ENCODE measurements at regions not wholly inside any gene's neighbourhood (a gene's known extent, or its start where the extent isn't known, plus 50 kb on each side); places are given as distances from the start of the nearest gene placed in this dataset.
"Not testable (repeated sequence)": the region's sequence is repeated elsewhere in the genome, so short reads cannot be mapped to it uniquely, and the experiment has no call there.

DNA sequence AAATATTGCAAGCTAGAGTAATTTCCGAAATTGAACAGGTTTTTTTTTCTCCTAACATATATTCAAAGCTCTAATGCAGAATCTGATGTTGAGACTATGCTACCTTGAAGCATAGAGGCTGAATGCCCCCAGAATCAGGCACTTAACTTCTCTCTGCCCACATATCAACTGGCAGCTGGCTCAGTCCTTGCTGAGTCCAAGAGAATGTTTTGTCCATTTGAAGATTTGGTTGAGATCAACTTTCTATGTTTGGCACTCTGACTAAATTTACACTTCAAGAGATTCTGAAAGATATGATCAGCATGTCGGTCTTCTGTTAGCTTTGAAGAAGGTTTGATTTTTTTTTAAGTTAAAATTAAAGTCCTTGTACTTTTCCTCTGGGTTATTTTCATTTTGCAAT, 1298.1 kb downstream of the EPHA7 start:
- no peak for DNase-seq

DNA sequence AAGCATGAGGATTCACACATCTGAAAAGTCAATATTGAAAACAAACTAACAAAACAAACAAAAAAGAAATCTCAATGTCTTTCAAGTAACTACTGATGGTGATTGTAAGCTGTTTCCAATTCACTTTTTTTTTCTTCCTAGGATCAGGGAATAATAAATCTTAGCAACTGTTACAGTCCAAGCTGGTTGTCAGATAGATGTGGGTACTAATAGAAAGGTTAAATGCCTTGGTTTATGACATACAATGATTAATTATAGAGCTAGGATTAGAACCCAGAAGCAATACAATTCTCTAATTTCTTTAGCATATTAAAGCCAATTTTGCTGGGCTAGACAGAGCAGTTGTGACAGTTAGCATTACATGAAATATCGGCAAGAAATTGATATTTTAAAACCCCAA, 1301.6 kb downstream of the EPHA7 start:
- no peak for DNase-seq

DNA sequence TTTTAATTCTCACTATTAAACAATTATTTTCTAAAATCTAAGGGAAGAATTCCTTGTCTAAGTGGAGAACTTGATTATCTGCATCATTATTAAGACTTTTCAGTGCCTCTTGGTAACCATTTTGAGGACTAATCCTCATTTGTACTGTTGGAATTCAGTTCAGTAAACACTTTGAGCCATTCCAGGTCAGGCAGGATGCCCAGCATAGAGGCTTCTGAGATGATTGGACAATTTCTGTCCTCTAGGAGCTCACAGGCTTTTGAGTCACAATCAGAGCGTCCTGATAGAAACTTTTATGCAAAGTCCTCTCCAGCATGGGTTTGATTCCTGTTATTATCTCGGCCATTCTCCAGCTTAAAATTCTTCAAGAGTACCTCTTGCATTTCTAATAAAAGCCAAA, 1304.6 kb downstream of the EPHA7 start:
- no peak for DNase-seq

DNA sequence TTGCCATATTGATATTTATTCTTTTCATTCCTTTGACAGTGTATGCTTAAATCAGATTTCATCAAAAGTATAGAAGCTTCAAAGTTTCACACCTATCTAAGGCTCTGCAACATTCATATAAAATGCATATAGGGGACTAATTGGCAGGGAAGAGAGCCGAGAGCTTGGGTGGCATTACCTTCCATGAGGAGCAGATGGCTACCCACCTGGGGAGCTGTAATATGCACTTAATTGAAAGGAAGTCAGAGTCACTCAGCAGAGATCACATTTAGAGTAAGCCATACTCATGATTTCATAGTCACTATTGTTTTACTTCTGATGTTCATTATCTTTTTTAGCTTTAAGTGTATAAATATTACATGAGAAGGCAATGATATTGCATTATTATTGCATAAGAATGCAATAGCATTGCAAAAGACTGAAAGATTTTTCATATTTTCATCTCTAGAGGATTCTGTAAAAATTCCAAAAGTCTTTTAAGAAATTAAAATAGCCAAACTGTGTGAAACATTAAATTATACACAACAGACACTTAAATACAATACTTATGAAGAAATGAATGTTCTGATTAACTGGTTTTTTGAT, 1305.2 kb downstream of the EPHA7 start:
- no peak for DNase-seq

DNA sequence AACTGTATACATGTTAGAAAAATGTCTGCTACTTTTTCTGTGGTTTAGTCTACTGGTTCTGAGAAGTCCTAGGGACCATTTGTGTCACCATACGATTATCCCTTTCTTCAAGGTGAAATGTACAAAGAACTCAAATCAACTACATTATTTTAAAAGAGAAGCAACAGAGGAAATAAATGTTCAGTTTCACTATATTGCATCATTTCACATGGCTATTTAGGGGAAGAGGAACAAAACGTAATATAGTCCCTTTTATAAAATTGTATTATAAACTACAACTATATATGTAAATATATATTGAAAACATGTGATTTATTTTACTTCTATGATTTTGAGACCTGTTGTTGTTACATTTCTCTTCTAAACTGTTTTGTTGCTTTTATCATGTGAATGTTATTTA, 1308.0 kb downstream of the EPHA7 start:
- no peak for DNase-seq

DNA sequence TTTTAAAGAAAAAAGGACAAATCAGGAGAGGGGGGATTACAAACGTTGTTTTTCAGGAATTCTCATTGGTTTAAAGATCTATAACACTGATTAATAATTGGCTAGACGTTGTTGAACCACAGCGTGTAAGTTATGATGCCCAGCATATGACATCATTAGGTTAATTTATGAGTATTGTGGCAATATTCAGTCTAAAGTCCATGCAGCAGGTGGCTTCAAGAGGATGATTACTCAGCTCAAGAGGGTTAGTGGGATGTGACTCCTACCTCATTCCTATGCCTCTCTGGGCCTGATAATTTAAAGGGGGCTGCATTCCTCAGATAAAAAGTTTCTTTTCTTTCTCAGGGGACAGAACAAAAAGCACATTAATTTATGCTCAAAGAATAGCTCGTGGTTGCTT, 1309.0 kb downstream of the EPHA7 start:
- DNase-seq = no peak

DNA sequence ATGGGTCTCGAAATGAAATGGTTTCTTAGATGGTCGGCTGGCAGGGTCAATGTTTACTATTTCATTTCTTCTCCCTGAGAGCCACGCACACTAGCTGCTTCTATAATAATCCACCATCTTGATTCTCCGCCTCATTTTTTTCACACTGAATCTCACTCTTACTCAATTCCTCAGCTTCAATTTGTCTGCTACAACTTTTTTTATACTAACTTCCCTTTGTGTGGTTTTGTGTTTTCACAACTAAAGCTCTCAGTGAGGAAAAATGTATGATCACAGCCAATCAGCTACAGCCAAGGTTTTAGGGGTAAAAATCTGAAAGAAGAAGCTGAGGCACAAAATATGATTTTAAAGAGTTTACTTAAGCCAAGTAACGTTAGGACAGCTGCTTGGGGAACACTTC, 1309.4 kb downstream of the EPHA7 start:
- no peak for DNase-seq

DNA sequence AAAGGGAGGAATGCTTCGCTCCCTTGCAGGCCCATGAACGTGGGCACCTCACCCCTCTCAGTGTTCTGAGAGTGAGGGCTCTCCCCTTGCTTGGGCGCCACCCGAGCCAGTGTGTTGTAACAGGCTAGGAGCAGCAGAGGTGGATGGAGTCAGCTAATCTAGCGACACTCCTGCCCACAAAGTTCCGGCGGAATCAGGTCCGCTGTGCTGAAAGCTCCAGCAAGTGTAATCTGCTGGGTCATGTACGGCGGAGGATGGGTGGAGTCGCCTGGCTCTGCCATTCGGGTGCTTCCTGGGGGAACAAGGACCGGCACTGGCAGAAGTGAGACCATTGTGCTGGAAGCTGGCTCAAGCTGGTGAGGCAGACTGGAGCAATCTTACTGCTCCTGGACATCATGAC, 1310.1 kb downstream of the EPHA7 start:
- DNase-seq = no peak

DNA sequence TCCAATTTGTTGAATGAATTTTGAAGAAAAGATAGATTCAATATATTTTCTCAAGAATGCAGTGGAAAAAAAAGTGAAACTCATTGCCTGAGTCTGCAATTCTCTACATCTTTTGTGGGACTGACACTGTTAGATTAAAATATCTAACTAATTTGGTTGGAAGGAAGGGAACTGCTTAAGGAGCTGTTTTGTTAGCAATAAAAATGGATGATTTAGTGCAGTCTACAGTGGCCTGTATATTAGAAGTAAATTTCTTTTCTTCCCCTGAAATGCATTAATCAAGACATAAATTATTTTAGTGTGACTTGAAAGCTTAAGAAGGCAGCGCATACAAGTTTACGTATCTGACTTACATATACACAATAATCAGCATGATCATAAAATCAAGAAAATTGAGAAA, 1332.6 kb downstream of the EPHA7 start:
- DNase-seq = no peak

DNA sequence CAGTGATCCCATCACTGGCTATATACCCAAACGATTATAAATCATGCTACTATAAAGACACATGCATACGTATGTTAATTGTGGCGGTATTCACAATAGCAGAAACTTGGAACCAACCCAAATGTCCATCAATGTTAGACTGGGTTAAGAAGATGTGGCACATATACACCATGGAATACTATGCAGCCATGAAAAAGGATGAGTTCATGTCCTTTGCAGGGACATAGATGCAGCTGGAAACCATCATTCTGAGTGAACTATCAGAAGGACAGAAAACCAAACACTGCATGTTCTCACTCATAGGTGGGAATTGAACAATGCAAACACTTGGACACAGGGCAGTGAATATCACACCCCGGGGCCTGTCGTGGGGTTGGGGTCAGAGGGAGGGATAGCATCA, 1335.4 kb downstream of the EPHA7 start:
- DNase-seq = not testable (repeated sequence)

DNA sequence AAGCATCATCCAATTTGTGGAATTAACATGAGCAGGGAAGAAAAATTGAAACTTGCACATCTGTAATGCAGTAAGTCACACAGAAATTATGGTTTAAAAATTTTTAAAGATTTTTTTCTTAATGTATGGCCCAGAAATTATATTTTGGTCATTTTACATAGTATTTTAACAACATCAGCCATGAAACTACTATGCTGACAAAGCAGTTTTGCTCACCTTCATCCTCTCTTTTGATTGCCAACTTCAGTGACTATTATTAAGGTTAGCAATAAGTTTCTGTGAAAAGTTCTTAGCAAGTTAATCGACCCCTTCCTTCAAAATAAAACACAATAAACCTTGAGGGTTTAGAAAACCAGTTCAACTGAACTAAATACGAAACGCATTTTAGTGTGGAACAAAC, 1347.0 kb downstream of the EPHA7 start:
- DNase-seq = no peak

DNA sequence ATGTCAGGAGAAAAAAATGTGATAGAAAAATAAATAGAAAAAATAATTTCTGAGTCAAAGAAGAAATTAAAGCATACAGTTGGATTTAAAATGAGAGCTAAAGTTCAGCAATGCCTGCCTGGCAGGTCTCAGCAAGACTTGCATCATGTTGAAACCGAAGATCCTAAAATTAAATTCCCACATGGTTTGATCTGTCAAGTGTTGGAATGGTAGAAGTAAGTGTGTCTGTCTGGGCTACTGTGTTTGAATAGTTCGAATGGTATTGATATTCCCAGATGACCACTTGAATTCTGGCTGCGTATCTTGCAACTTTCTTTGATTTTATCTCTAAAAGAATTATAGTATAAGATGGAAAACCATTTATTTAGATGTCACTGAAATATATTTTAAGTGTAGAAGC, 1349.6 kb downstream of the EPHA7 start:
- no peak for DNase-seq

DNA sequence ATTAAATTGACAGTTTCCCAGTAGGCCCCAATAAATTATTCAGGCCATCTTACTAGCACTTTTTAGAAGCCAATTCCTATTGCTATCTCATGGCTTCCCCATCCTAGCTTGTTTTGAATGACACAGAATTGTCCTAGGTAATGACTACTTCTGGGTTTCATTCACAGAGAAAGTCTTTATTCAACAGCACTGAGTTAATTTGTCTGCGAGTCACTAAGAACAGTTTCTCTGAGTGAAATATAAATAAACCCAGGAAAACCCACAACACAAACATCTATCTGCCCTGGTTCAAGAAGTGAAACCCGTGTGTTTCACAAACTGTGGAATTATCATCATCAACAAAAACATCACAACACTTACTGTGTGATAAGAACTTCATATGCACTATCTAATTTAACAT, 1366.8 kb downstream of the EPHA7 start:
- DNase-seq = no peak

DNA sequence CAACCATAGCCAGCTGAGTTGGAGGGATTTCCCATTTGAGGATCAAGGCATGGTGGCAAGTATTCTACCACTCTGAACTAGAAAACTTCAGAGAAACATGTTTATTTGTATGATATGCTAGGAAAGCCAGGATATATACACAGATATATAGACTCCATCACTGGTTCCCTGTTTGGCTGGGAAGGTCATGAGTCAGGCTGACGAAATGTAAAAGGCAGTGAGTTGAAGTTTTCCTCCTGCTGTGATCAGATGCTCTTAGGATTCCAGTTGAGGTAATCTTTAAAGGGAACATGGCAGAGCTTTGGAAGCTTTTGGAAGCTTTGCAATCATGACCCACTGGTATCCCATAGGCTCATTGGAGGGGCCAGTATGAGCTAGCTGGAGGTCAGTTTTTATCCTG, 1369.1 kb downstream of the EPHA7 start:
- DNase-seq = no peak

DNA sequence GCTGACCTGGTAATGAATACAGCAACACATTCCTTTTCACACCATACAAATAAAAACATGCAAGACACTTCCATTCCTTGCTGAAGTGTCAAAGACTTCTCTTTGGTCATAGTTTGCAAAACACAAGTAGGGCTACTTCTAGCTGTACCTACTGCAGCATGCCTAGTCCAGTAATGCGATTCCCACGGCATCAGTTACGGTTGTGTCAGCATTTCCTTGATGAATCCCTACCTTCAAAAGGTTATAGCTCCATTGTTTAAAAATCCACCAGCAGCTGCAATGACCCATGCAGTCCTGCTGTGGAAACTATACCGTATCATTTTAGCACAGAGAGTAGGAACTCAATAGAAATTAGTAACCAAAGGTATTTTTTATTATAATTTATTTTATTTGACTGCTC, 1371.5 kb downstream of the EPHA7 start:
- DNase-seq = no peak

DNA sequence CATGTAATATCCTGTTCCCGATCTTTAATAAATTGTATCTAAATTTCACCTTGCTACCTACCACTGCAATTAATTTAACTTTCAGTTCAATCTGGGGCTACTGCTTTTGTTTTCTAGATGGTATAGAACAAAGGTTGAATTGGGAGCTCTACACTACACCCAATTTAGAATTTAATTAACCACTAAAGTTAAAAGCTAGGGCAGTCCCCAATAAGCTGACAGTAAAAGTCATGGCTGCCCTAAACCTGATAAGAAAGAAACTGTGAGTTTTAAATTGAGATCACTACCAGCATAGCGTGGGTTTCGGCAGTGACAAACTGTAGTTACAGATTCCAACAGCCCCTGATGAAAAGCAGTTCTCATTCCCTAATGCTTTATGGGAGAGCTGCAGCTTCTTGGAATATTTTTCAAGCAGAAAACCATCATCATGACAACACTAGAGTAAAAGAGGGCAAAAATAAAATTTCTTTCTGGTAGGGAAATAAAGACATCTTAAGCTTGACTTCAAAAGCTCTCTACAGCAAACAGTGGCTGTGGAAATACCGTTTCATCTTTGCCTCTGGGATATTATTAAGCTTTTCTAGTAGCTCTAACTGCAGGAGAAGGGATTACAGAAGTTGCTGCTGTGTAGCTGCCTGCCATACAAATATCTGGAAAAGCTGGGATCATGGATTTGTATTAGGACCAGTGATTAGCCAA, 1372.1 kb downstream of the EPHA7 start:
- DNase-seq = no peak

DNA sequence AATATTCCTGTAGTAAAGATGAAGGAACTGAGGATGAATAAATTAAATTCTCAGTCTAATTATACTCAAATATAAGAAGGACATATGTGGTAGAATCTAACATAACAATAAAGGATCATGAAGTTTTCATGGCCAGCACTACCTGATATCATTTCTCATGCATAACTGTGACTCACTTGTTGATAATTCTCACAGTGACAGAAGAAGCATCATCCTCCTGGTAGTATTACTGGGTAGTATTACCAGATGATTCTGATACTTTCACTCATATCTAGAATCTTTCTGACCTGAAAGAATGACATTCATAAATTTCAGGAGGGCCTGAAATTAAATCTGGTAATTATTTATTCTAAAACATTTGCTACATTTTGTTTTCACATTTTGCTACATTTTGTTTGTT, 1375.0 kb downstream of the EPHA7 start:
- no peak for DNase-seq

DNA sequence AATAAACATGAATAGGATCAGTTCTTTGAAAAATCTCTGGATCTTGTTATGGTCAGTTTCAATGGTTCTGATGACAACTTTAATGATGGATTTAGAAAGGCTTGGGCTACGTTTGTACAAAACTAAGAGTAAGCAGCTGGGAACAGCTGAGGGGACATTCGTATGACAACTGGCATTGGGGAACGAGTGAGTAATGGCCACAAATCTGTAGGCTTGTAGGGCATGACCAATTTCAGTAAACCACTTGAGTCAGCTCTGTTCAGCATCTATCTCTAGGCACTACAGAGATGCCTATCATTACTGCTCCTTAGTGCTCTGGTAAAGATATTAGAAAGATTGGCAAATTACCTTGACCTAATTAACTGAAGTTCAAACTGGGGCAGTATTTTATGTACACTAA, 1375.6 kb downstream of the EPHA7 start:
- no peak for DNase-seq

DNA sequence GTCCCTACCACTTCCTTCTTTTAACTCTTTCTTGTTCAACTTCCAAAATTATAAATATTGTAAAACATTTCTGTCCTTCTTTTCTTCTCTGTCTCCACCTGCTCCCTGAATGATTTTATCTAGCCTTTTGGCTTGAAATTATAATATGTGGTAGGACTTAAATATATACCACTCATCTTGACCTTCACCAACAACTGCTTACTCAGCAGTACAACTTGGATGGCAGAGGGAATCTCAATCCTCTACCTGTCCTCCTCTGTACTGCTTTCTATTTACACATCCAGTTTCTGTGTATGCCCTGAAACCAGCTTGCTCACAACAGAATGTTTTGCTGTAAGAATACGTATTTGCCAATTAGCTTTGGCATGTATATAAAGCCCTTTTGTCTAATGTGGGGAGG, 1392.5 kb downstream of the EPHA7 start:
- DNase-seq = no peak

DNA sequence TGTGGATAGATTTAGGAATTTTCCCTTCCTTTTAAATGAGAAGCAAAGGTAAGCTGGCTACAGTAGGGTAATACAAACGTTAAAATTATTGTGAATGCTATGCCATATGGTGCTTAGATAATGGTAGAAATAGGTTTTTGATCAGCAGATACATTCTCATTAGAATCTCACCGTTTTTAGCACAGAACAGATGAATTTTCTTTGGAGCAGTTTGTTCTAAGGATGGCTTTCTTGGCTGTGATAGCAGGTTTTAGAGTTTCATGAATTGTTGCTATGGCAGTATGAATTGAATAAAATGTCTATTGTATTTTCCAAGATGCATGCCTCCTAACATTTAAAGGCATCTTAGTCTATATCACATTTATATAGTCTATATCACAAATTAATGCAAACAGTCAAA, 1394.5 kb downstream of the EPHA7 start:
- no peak for DNase-seq

DNA sequence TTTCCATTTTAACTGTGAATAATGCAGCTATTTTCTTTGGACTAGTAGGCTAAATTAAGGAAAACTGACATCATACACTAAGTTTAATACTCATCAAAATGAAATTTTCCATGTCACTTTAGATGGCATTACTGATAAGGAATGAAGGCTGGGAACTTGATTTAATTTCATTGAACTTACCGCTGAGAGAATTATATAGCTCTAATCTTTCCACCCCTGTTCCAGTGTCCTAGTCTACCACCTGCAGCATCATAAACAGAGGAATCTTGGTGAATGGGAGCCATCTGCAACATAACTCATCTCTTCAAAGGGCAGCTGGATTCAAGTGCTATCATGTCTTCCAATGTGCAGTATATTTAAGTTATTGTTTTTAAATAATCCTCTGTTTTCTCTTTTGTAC, 1395.2 kb downstream of the EPHA7 start:
- DNase-seq = no peak

DNA sequence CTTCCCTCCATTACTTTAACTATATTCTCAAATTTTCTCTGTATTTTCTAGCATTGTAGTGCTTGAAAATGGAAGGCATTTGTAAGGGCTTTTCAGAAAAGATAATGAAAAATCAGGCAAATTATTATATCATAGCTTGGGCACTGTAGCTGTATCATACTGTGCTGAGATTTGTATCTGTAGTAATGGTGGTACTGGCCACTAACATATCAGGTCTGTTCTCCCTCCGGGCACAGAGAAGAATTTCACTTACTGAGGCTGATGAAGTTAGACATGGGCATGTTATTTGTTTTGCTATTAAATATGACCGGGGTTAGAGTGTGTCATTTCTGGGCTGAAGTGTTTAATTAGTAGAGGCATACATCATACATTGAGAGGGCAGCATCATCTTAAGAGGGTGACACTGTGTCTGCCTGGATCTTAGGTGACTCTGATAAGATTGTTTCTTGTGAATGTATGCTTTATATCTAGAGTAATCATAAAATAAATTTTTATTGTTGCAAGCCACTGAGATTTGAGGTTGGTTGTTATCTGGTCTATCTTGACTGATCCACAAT, 1395.9 kb downstream of the EPHA7 start:
- no peak for DNase-seq

DNA sequence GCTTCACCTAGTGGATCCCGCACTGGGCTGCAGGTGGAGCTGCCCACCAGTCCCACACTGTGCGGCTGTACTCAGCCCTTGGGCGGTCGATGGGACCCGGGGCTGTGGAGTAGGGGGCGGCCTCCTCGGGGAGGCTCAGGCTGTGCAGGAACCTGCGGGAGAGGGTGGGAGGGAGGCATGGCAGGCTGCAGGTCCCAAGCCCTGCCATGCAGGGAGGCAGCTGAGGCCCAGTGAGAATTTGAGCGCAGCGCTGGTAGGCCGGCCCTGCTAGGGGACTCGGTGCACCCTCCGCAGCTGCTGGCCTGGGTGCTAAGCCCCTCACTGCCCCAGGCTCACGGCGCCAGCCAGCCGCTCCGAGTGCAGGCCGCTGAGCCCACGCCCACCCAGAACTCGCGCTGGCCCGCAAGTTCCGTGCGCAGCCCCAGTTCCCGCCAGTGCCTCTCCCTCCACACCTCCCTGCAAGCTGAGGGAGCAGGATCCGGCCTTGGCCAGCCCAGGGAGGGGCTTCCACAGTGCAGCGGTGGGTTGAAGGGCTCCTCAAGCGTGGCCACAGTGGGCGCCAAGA, 1407.6 kb downstream of the EPHA7 start:
- no peak for DNase-seq

DNA sequence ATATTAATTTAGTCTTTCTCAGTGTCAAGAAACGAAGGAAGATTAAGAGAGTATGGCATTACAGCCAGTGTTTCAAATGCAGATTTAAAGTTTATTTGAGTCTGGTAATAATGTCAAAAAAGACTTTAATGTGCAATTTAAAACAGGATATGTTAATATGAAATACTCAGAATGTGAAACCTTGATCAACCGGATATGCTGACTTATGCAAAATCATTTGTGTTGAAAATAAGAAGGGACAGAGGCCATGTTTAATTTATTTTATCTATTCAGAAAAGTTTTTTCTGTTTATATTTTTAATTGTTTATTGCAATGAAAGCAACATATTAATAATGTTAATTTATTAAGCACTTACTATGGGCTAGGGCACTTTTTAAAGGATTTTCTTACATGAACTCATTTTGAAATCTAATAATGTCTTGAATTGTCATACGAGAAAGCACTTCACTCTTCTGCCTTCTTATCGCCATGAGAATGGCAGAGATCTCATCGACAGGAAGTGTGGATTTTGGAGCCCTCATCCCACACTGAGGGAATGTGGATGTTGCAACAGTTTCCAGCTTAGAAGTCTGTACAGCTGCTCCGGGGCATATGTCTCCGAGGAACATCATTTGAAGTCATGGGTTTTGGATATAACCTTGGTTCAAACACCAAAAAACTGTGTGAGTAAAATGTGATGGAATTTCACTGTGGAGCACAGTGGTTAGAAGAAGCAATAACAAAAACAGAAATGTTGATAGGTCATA, 1410.4 kb downstream of the EPHA7 start:
- no peak for DNase-seq
